Activated naive CD8-positive, alpha-beta T cell (primary cell): ENCODE measurements at regions not wholly inside any gene's neighbourhood (a gene's known extent, or its start where the extent isn't known, plus 50 kb on each side); places are given as distances from the start of the nearest gene placed in this dataset.
A peak's percentile ranks its signal among the peaks of the same experiment; 100 is the strongest.

ENCODE experiments used
- H3K27ac Mint-ChIP-seq: one replicate; pipeline ENCODE4 v1.8.0; 2021; ENCODE audit warnings: mixed read lengths
- H3K27me3 Mint-ChIP-seq: one replicate; pipeline ENCODE4 v1.8.0; 2021; ENCODE audit warnings: mixed read lengths
- H3K36me3 Mint-ChIP-seq: one replicate; pipeline ENCODE4 v1.8.0; 2021; ENCODE audit warnings: mixed read lengths
- H3K4me1 Mint-ChIP-seq: one replicate; pipeline ENCODE4 v1.8.0; 2021; ENCODE audit warnings: low read depth, mixed read lengths
- H3K4me3 Mint-ChIP-seq: one replicate; pipeline ENCODE4 v1.8.0; 2021; ENCODE audit warnings: mild to moderate bottlenecking, mixed read lengths
- H3K9me3 Mint-ChIP-seq: one replicate; pipeline ENCODE4 v1.8.0; 2021; ENCODE audit warnings: low read depth, mixed read lengths

- no peak overlapping the region for H3K4me3 Mint-ChIP-seq
These were observed 369.8 kb downstream of the GADD45G start for GRCh38 chr9:89974582-89974981.

GRCh38 chr9:89975024-89975423 is 370.2 kb downstream of the GADD45G start:
- H3K27ac Mint-ChIP-seq = no peak overlapping the region
- no peaks in the 10 kb centered on the region for H3K36me3 Mint-ChIP-seq
- H3K27me3 Mint-ChIP-seq = peaks cover 5% of the 10 kb centered on the region
- H3K4me3 Mint-ChIP-seq = no peak overlapping the region
- H3K9me3 Mint-ChIP-seq = no peaks in the 10 kb centered on the region
- H3K4me1 Mint-ChIP-seq = no peaks in the 10 kb centered on the region

More at GRCh38 chr9:89974582-89974981, 369.8 kb downstream of the GADD45G start:
- Mint-ChIP-seq H3K27me3 (peaks cover 5% of the 10 kb centered on the region), H3K36me3 (no peaks in the 10 kb centered on the region), H3K27ac (no peak overlapping the region), H3K4me1 (peaks cover 1% of the 10 kb centered on the region), H3K9me3 (no peaks in the 10 kb centered on the region)

GRCh38 chr9:89975630-89976029 is 370.8 kb downstream of the GADD45G start:
- Mint-ChIP-seq H3K4me1 (no peaks in the 10 kb centered on the region), H3K27me3 (peaks cover 7% of the 10 kb centered on the region), H3K27ac (no peak overlapping the region), H3K9me3 (no peaks in the 10 kb centered on the region), H3K4me3 (no peak overlapping the region), H3K36me3 (no peaks in the 10 kb centered on the region)

- peaks cover 6% of the 10 kb centered on the region for H3K4me1 Mint-ChIP-seq
- no peaks in the 10 kb centered on the region for H3K36me3 Mint-ChIP-seq
- no peaks in the 10 kb centered on the region for H3K9me3 Mint-ChIP-seq
- H3K27me3 Mint-ChIP-seq = peaks cover 7% of the 10 kb centered on the region
- H3K27ac Mint-ChIP-seq = no peak overlapping the region
- H3K4me3 Mint-ChIP-seq = no peak overlapping the region
These were observed 373.4 kb downstream of the GADD45G start for GRCh38 chr9:89978185-89978584.

- Mint-ChIP-seq H3K27ac (no peak overlapping the region), H3K27me3 (peaks cover 7% of the 10 kb centered on the region), H3K9me3 (no peaks in the 10 kb centered on the region), H3K4me3 (no peak overlapping the region), H3K36me3 (no peaks in the 10 kb centered on the region), H3K4me1 (peaks cover 26% of the 10 kb centered on the region)
These were observed 375.8 kb downstream of the GADD45G start for GRCh38 chr9:89980600-89980999.

GRCh38 chr9:89982016-89982415 is 377.2 kb downstream of the GADD45G start:
- Mint-ChIP-seq H3K36me3 (no peaks in the 10 kb centered on the region), H3K4me1 (peaks cover 26% of the 10 kb centered on the region), H3K9me3 (no peaks in the 10 kb centered on the region), H3K27ac (no peak overlapping the region), H3K4me3 (no peak overlapping the region), H3K27me3 (peaks cover 9% of the 10 kb centered on the region)

GRCh38 chr9:89983411-89983810 is 378.6 kb downstream of the GADD45G start:
- Mint-ChIP-seq H3K9me3 (no peaks in the 10 kb centered on the region), H3K27ac (peak overlapping the region; percentile 92), H3K4me3 (peak overlapping the region; percentile 74), H3K4me1 (peaks cover 26% of the 10 kb centered on the region), H3K27me3 (peaks cover 9% of the 10 kb centered on the region), H3K36me3 (no peaks in the 10 kb centered on the region)

GRCh38 chr9:89984214-89984613 is 379.4 kb downstream of the GADD45G start:
- Mint-ChIP-seq H3K27ac (peak overlapping the region; percentile 92), H3K4me3 (peak overlapping the region; percentile 65), H3K27me3 (peaks cover 9% of the 10 kb centered on the region), H3K36me3 (no peaks in the 10 kb centered on the region), H3K4me1 (peaks cover 26% of the 10 kb centered on the region), H3K9me3 (no peaks in the 10 kb centered on the region)

- Mint-ChIP-seq H3K4me1 (peaks cover 26% of the 10 kb centered on the region), H3K9me3 (no peaks in the 10 kb centered on the region), H3K4me3 (no peak overlapping the region), H3K27me3 (peaks cover 6% of the 10 kb centered on the region), H3K36me3 (no peaks in the 10 kb centered on the region), H3K27ac (peak overlapping the region; percentile 18)
These were observed 380.3 kb downstream of the GADD45G start for GRCh38 chr9:89985068-89985467.

- Mint-ChIP-seq H3K27me3 (peaks cover 4% of the 10 kb centered on the region), H3K9me3 (no peaks in the 10 kb centered on the region), H3K36me3 (no peaks in the 10 kb centered on the region), H3K4me3 (no peak overlapping the region), H3K27ac (peak overlapping the region; percentile 13), H3K4me1 (peaks cover 26% of the 10 kb centered on the region)
These were observed 381.4 kb downstream of the GADD45G start for GRCh38 chr9:89986190-89986589.

- Mint-ChIP-seq H3K4me3 (no peak overlapping the region), H3K9me3 (no peaks in the 10 kb centered on the region), H3K27ac (no peak overlapping the region), H3K36me3 (no peaks in the 10 kb centered on the region), H3K27me3 (peaks cover 2% of the 10 kb centered on the region), H3K4me1 (peaks cover 17% of the 10 kb centered on the region)
These were observed 383.6 kb downstream of the GADD45G start for GRCh38 chr9:89988458-89988857.

- Mint-ChIP-seq H3K27me3 (peaks cover 2% of the 10 kb centered on the region), H3K4me3 (no peak overlapping the region), H3K36me3 (no peaks in the 10 kb centered on the region), H3K4me1 (no peaks in the 10 kb centered on the region), H3K9me3 (no peaks in the 10 kb centered on the region), H3K27ac (no peak overlapping the region)
These were observed 386.5 kb downstream of the GADD45G start for GRCh38 chr9:89991204-89991790.

- H3K36me3 Mint-ChIP-seq = no peaks in the 10 kb centered on the region
- H3K4me1 Mint-ChIP-seq = no peaks in the 10 kb centered on the region
- H3K4me3 Mint-ChIP-seq = no peak overlapping the region
- no peaks in the 10 kb centered on the region for H3K27me3 Mint-ChIP-seq
- H3K27ac Mint-ChIP-seq = no peak overlapping the region
- no peaks in the 10 kb centered on the region for H3K9me3 Mint-ChIP-seq
These were observed 387.8 kb downstream of the GADD45G start for GRCh38 chr9:89992326-89993198.

- peaks cover 4% of the 10 kb centered on the region for H3K4me1 Mint-ChIP-seq
- no peak overlapping the region for H3K27ac Mint-ChIP-seq
- no peaks in the 10 kb centered on the region for H3K9me3 Mint-ChIP-seq
- H3K36me3 Mint-ChIP-seq = no peaks in the 10 kb centered on the region
- H3K27me3 Mint-ChIP-seq = no peaks in the 10 kb centered on the region
- no peak overlapping the region for H3K4me3 Mint-ChIP-seq
These were observed 389.1 kb downstream of the GADD45G start for GRCh38 chr9:89993678-89994630.
